DND-41 (cell line): ENCODE measurements at regions not wholly inside any gene's neighbourhood (a gene's known extent, or its start where the extent isn't known, plus 50 kb on each side); places are given as distances from the start of the nearest gene placed in this dataset.

Experiments used
- EZH2 ChIP-seq: IDR thresholded peaks from 3 replicates; pipeline ENCODE4 v1.6.1; 2012; ENCODE audit warnings: borderline replicate concordance, low read depth, mild to moderate bottlenecking, moderate library complexity, low read length, inconsistent platforms; ENCODE audit not compliant: severe bottlenecking
- TF ChIP-seq, protein P1 (sequence below): IDR thresholded peaks from 2 replicates; pipeline ENCODE4 v1.5.1; 2012; ENCODE audit warnings: borderline replicate concordance, low read length, moderate library complexity, mild to moderate bottlenecking; ENCODE audit not compliant: poor library complexity, severe bottlenecking; ENCODE audit errors: extremely low read depth

DNA sequence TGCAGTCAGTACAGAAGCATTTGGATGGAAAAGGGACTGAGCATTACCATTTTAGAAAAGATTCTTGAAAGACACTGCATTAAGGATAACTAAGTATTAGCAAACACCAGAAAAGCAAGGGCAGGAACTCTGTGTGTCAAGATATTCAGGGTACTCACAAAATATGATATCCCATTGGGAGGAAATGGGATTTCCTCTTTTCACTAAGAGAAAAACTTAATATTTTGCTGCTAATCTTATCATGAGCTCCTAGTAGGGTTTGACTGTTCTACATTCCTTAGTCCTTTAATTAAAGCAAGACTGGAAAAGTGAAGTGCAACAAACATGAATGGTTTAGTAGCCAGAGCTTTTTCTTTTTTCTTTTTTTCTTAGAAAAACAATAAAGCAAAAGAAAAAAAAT, 305.9 kb upstream of the ADGRL4 start:
- TF ChIP-seq, protein P1, sequence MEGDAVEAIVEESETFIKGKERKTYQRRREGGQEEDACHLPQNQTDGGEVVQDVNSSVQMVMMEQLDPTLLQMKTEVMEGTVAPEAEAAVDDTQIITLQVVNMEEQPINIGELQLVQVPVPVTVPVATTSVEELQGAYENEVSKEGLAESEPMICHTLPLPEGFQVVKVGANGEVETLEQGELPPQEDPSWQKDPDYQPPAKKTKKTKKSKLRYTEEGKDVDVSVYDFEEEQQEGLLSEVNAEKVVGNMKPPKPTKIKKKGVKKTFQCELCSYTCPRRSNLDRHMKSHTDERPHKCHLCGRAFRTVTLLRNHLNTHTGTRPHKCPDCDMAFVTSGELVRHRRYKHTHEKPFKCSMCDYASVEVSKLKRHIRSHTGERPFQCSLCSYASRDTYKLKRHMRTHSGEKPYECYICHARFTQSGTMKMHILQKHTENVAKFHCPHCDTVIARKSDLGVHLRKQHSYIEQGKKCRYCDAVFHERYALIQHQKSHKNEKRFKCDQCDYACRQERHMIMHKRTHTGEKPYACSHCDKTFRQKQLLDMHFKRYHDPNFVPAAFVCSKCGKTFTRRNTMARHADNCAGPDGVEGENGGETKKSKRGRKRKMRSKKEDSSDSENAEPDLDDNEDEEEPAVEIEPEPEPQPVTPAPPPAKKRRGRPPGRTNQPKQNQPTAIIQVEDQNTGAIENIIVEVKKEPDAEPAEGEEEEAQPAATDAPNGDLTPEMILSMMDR: no peak
- TF ChIP-seq EZH2: no peak
